ENCODE measurements at regions not wholly inside any gene's neighbourhood (a gene's known extent, or its start where the extent isn't known, plus 50 kb on each side); places are given as distances from the start of the nearest gene placed in this dataset.

- Histone ChIP-seq H3K4me1 (ENCODE audit: control insufficient read depth in 2 of 3, insufficient read depth in 2 of 3, low read depth in 1 of 3, low read length in 3 of 3) (no peaks in the 10 kb centered on the region), H3K27me3 (ENCODE audit: control insufficient read depth, insufficient read depth, low read length) (no peaks in the 10 kb centered on the region), H3K9ac (ENCODE audit: low read length in 3 of 3) (no peak overlapping the region), H3K9me3 (ENCODE audit: control insufficient read depth in 2 of 3, insufficient read depth in 1 of 3, low read length in 3 of 3) (peaks cover 0 to 4% (median 0%) of the 10 kb centered on the region in 3 donors), H3K27ac (ENCODE audit: low read depth in 2 of 2, low read length in 2 of 2) (no peak overlapping the region), H3K36me3 (ENCODE audit: control insufficient read depth in 2 of 3, insufficient read depth in 3 of 3, low read length in 3 of 3) (no peaks in the 10 kb centered on the region), H3K4me3 (ENCODE audit: low read length in 3 of 3) (no peak overlapping the region)
- intact Hi-C loops (cut with DNase I) = no loop called here
- DNase-seq (no peak), FAIRE-seq (no peak)
- TF ChIP-seq CTCF (IDR thresholded peaks at IDR 0.05; ENCODE audit: borderline replicate concordance, extremely low read depth, insufficient read depth) = no peak
These were observed 420.7 kb downstream of the KIF4B start for GRCh38 chr5:155434267-155434666.

- Histone ChIP-seq H3K9ac (ENCODE audit: low read length in 3 of 3) (no peak overlapping the region), H3K27me3 (ENCODE audit: control insufficient read depth, insufficient read depth, low read length) (no peaks in the 10 kb centered on the region), H3K36me3 (ENCODE audit: control insufficient read depth in 2 of 3, insufficient read depth in 3 of 3, low read length in 3 of 3) (no peaks in the 10 kb centered on the region), H3K27ac (ENCODE audit: low read depth in 2 of 2, low read length in 2 of 2) (no peak overlapping the region), H3K9me3 (ENCODE audit: control insufficient read depth in 2 of 3, insufficient read depth in 1 of 3, low read length in 3 of 3) (peaks cover 0 to 4% (median 0%) of the 10 kb centered on the region in 3 donors), H3K4me3 (ENCODE audit: low read length in 3 of 3) (no peak overlapping the region), H3K4me1 (ENCODE audit: control insufficient read depth in 2 of 3, insufficient read depth in 2 of 3, low read depth in 1 of 3, low read length in 3 of 3) (no peaks in the 10 kb centered on the region)
- TF ChIP-seq CTCF (IDR thresholded peaks at IDR 0.05; ENCODE audit: borderline replicate concordance, extremely low read depth, insufficient read depth) = no peak
- FAIRE-seq = no peak
- intact Hi-C loops (cut with DNase I) = no loop called here
- DNase-seq = no peak
These were observed 421.1 kb downstream of the KIF4B start for GRCh38 chr5:155434681-155435080.

- no peaks in the 10 kb centered on the region for H3K9me3 ChIP-seq (ENCODE audit: control insufficient read depth in 2 of 3, insufficient read depth in 1 of 3, low read length in 3 of 3)
- no peaks in the 10 kb centered on the region for H3K4me1 ChIP-seq (ENCODE audit: control insufficient read depth in 2 of 3, insufficient read depth in 2 of 3, low read depth in 1 of 3, low read length in 3 of 3)
- TF ChIP-seq CTCF (IDR thresholded peaks at IDR 0.05; ENCODE audit: borderline replicate concordance, extremely low read depth, insufficient read depth) = no peak
- no peaks in the 10 kb centered on the region for H3K27me3 ChIP-seq (ENCODE audit: control insufficient read depth, insufficient read depth, low read length)
- H3K9ac ChIP-seq (ENCODE audit: low read length in 3 of 3) = no peak overlapping the region
- FAIRE-seq (no peak), DNase-seq (no peak)
- intact Hi-C loops (cut with DNase I) = no loop called here
- H3K36me3 ChIP-seq (ENCODE audit: control insufficient read depth in 2 of 3, insufficient read depth in 3 of 3, low read length in 3 of 3) = no peaks in the 10 kb centered on the region
- no peak overlapping the region for H3K4me3 ChIP-seq (ENCODE audit: low read length in 3 of 3)
- H3K27ac ChIP-seq (ENCODE audit: low read depth in 2 of 2, low read length in 2 of 2) = no peak overlapping the region
These were observed 428.3 kb downstream of the KIF4B start for GRCh38 chr5:155441849-155442248.

GRCh38 chr5:155451106-155451505 is 437.6 kb downstream of the KIF4B start:
- no peak overlapping the region for H3K9ac ChIP-seq (ENCODE audit: low read length in 3 of 3)
- TF ChIP-seq CTCF (IDR thresholded peaks at IDR 0.05; ENCODE audit: borderline replicate concordance, extremely low read depth, insufficient read depth) = no peak
- no peaks in the 10 kb centered on the region for H3K27me3 ChIP-seq (ENCODE audit: control insufficient read depth, insufficient read depth, low read length)
- H3K27ac ChIP-seq (ENCODE audit: low read depth in 2 of 2, low read length in 2 of 2) = no peak overlapping the region
- no peak overlapping the region for H3K4me3 ChIP-seq (ENCODE audit: low read length in 3 of 3)
- no peaks in the 10 kb centered on the region for H3K4me1 ChIP-seq (ENCODE audit: control insufficient read depth in 2 of 3, insufficient read depth in 2 of 3, low read depth in 1 of 3, low read length in 3 of 3)
- DNase-seq (no peak), FAIRE-seq (no peak)
- no peaks in the 10 kb centered on the region for H3K9me3 ChIP-seq (ENCODE audit: control insufficient read depth in 2 of 3, insufficient read depth in 1 of 3, low read length in 3 of 3)
- no peaks in the 10 kb centered on the region for H3K36me3 ChIP-seq (ENCODE audit: control insufficient read depth in 2 of 3, insufficient read depth in 3 of 3, low read length in 3 of 3)
- intact Hi-C loops (cut with DNase I) = no loop called here

Measured in kidney (tissue), 13 donors.